Muscle layer of duodenum (tissue), 2 donors: ENCODE measurements at regions not wholly inside any gene's neighbourhood (a gene's known extent, or its start where the extent isn't known, plus 50 kb on each side); places are given as distances from the start of the nearest gene placed in this dataset.

Experiments
- H3K27ac ChIP-seq: one replicate; pipeline ENCODE4 v1.7.0; 2013; ENCODE audit warnings: mild to moderate bottlenecking, low read length
- H3K27me3 ChIP-seq: one replicate; pipeline ENCODE4 v1.7.0; 2013; ENCODE audit warnings: low read depth, mild to moderate bottlenecking, control low read depth, low read length
- H3K36me3 ChIP-seq, 2 donors: one replicate each; pipeline ENCODE4 v1.7.0; 2013; ENCODE audit warnings: low read length in 2 of 2, control low read depth in 1 of 2, mild to moderate bottlenecking in 1 of 2; ENCODE audit not compliant: insufficient read depth in 2 of 2, control insufficient read depth in 1 of 2
- H3K4me1 ChIP-seq, 2 donors: one replicate each; pipeline ENCODE4 v1.7.0; 2013; ENCODE audit warnings: low read length in 2 of 2, mild to moderate bottlenecking in 2 of 2, control low read depth in 1 of 2, moderate library complexity in 1 of 2; ENCODE audit not compliant: insufficient read depth in 2 of 2, control insufficient read depth in 1 of 2
- H3K4me3 ChIP-seq, 2 donors: one replicate each; pipeline ENCODE4 v1.7.0; 2013; ENCODE audit warnings: low read length in 2 of 2, low read depth in 1 of 2, mild to moderate bottlenecking in 1 of 2
- H3K9me3 ChIP-seq, 2 donors: one replicate each; pipeline ENCODE4 v1.7.0; 2013; ENCODE audit warnings: low read length in 2 of 2, control low read depth in 1 of 2, mild to moderate bottlenecking in 1 of 2; ENCODE audit not compliant: control insufficient read depth in 1 of 2
- donor health status: healthy.

DNA sequence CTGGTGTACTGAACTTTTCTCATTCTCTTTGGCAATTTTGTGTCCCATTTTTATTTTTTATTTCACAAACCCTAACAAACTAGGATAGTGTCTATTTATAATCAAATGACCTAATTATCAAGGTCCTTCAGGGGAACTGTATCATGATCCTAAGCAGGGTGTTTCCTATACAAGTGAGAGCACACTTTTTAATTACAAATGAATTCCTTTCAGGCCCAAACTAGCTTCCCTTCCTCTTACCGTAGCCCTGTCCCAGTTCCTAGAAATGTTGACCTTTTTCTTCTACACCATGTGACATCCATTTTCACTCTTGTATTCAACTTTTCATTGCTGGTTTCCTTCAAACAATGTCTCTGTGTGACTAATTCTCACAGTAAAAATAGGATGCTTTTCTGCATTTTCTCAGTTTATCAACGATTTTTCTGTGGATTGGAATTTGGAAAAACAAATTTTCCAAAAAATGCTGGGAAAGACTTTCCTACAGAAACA is 411.4 kb downstream of the CCDC91 start:
- H3K36me3 ChIP-seq = no peaks in the 10 kb centered on the region
- H3K9me3 ChIP-seq = no peaks in the 10 kb centered on the region
- H3K27me3 ChIP-seq = no peaks in the 10 kb centered on the region
- H3K27ac ChIP-seq = no peak overlapping the region
- no peak overlapping the region for H3K4me3 ChIP-seq
- H3K4me1 ChIP-seq = no peaks in the 10 kb centered on the region

DNA sequence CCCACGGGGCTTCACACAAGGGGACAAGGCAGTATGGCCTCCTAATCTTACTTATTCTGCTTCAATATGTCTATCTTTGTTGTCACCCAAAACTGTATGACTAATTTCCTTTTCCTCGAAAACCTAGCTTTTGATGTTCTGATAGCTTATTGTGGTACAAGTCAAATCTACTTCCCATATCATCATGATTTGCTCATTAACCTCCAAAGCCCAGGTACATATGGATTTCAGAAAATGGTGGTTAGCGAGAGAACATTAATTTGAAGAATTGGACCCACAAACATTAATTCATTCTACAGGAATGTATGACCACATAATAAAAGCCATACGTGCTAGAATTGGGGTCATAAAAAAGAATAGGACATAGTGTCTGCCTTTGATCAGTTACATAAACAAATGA is 412.5 kb downstream of the CCDC91 start:
- no peaks in the 10 kb centered on the region for H3K4me1 ChIP-seq
- H3K9me3 ChIP-seq = peaks cover 0 to 11% of the 10 kb centered on the region in 2 donors
- H3K27me3 ChIP-seq = no peaks in the 10 kb centered on the region
- no peak overlapping the region for H3K4me3 ChIP-seq
- H3K27ac ChIP-seq = no peak overlapping the region
- H3K36me3 ChIP-seq = no peaks in the 10 kb centered on the region

DNA sequence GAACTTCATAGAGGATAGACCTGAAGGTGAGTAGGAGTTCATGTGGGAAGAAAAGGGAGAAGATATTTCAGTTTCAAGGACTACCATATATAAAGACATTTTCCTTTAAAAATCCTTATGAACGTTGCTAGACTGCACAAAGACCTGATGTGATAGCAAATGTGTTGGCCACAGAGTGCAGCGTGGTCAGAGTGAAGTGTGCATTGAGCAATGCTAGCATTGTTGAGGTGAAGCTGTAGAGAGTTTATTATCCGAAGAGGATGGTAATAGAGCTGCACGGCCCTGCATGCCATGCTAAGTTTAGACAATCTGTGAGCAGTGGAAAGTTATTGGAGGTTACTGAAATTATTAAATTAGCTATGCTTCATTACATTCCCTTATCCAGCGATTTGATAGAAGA is 413.0 kb downstream of the CCDC91 start:
- no peak overlapping the region for H3K27ac ChIP-seq
- H3K36me3 ChIP-seq = no peaks in the 10 kb centered on the region
- H3K27me3 ChIP-seq = no peaks in the 10 kb centered on the region
- H3K4me3 ChIP-seq = no peak overlapping the region
- peaks cover 0 to 13% of the 10 kb centered on the region in 2 donors for H3K9me3 ChIP-seq
- no peaks in the 10 kb centered on the region for H3K4me1 ChIP-seq

DNA sequence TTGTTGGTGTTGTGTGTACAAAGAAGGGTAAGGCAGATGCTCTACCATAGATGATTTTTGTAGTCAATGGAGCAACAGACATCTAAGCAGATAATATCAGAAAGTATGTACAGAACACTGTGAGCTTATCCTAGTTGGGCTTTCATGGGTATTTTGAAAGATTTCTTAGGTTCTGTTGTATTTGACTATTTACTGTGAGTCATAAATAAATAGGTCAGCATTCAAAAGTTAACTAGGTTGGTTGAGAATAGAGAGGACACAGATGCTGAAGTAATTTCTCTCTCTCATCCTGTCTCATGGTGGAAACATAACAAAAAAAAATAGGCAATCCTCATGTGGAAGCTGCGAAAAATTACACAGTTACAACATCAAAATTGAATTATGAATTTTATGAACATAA is 413.5 kb downstream of the CCDC91 start:
- Histone ChIP-seq H3K36me3 (no peaks in the 10 kb centered on the region), H3K27ac (no peak overlapping the region), H3K4me3 (no peak overlapping the region), H3K27me3 (no peaks in the 10 kb centered on the region), H3K9me3 (peaks cover 0 to 13% of the 10 kb centered on the region in 2 donors), H3K4me1 (no peaks in the 10 kb centered on the region)

DNA sequence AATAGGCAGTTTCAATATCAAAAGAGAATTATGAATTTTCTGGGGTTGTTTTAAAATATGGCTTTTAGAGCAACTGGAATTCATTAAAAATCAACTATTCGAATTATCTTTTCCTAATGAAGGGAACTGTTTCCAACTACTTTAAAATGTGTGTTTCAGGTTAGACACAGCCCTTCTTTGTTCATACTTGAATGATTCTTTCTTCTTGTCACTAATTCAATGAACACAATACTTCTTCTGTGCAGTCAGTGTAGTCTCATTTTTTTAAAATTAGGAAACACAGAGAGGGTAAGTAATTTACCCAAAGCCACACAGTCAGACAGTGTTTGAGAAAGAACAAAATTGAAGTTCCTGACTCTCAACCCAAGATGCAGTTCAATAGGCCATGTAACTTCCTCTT is 414.0 kb downstream of the CCDC91 start:
- no peaks in the 10 kb centered on the region for H3K27me3 ChIP-seq
- H3K27ac ChIP-seq = no peak overlapping the region
- peaks cover 0 to 13% of the 10 kb centered on the region in 2 donors for H3K9me3 ChIP-seq
- H3K36me3 ChIP-seq = no peaks in the 10 kb centered on the region
- no peaks in the 10 kb centered on the region for H3K4me1 ChIP-seq
- H3K4me3 ChIP-seq = no peak overlapping the region

DNA sequence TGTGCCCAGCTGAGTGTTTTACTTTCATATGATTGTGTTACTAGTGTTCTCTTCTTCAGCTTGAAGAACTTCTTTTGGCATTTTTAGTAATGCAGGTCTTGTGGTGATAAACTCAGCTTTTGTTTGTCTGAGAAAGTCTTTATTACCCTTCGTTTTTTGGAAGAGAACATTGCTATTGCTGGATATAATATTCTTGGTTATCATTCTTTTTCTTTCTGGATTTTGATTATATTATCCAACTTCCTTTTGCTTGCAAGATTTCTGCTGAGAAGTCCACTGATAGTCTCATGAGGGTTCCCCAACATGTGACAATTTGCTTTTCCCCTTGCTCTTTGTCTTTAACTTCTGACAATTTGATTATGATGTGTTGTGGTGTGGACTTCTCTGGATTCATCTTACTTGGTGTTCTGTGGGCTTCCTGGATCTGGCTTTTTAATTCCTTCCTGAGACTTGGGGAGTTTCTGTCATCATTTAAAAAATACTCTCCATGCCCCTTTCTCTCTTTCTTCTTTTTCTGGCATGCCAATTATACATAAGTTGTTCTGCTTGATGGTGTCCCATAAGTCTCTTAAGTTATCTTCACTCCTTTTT is 416.8 kb downstream of the CCDC91 start:
- Histone ChIP-seq H3K27ac (no peak overlapping the region), H3K9me3 (peaks cover 0 to 13% of the 10 kb centered on the region in 2 donors), H3K36me3 (no peaks in the 10 kb centered on the region), H3K4me3 (no peak overlapping the region), H3K4me1 (no peaks in the 10 kb centered on the region), H3K27me3 (no peaks in the 10 kb centered on the region)

DNA sequence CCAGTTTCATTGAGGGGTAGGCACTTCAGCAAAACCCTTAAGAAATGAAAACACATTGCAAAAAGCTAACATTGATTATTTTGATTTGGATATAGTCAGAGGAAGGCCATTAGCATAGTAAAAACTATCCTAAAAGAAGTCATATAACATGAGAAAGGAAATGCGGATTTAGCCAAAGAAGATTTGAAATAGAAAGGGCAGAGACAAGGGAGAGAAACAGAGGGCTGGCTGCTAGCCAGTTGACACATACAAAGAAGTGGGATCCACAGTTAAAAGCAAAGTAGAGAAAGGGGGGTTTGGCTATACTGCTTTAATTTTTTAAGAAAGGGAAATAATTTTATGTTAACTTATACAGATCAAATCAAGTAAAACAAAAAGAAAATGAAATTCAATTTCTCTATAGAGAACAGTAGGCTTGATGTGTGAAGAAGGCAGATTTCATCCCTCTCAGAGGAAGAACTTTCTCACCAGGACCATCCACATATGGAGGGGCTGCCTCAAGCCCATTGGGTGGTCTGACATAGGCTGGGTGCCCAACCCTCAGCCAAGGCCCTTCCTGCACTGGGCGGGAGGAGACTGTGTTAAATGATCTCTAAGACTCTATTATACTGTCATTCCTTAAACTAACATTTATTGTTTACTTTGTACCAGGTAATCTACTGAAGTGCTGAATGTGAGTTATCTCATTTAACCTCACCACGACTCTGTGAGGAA is 420.3 kb downstream of the CCDC91 start:
- Histone ChIP-seq H3K4me1 (no peaks in the 10 kb centered on the region), H3K36me3 (no peaks in the 10 kb centered on the region), H3K9me3 (peaks cover 0 to 13% of the 10 kb centered on the region in 2 donors), H3K27ac (no peak overlapping the region), H3K4me3 (no peak overlapping the region), H3K27me3 (no peaks in the 10 kb centered on the region)

DNA sequence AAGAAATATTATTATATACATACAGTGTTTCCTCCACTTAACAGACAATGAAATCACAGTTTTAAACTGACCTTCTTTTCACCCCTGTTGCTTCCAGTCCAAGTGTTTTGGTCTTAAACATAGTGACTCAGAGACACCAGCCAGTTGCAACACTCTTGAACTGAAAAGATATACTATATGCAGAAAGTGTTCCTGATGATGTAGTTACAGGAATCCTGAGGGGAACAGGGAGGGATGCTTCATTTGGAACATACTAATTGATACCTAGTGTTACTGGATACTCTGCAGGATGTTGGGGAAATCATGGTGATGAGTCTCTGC is 420.8 kb downstream of the CCDC91 start:
- Histone ChIP-seq H3K4me1 (no peaks in the 10 kb centered on the region), H3K27ac (no peak overlapping the region), H3K4me3 (no peak overlapping the region), H3K9me3 (peaks cover 0 to 13% of the 10 kb centered on the region in 2 donors), H3K36me3 (no peaks in the 10 kb centered on the region), H3K27me3 (no peaks in the 10 kb centered on the region)

DNA sequence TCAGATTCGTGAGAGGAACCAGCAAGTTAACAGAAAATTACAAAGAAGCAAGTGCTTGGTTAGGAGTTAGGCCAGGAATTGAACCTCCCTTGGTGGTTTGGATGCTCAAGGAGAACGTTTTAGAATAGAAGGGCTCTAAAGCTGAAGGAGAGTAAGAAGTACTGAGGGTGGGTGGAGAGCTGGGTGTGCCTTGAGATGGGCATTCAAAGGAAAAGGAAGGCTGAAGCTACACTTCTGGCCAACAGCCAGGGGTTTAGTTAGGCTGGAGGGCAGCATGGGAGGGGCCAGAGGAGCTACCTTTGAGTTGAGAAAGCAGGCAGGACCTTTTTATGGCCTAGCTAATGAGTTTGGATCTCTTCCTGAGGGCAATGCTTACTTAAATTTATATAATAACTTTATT is 421.2 kb downstream of the CCDC91 start:
- H3K36me3 ChIP-seq = no peaks in the 10 kb centered on the region
- H3K27me3 ChIP-seq = no peaks in the 10 kb centered on the region
- H3K4me1 ChIP-seq = no peaks in the 10 kb centered on the region
- H3K9me3 ChIP-seq = peaks cover 0 to 13% of the 10 kb centered on the region in 2 donors
- H3K27ac ChIP-seq = no peak overlapping the region
- no peak overlapping the region for H3K4me3 ChIP-seq

DNA sequence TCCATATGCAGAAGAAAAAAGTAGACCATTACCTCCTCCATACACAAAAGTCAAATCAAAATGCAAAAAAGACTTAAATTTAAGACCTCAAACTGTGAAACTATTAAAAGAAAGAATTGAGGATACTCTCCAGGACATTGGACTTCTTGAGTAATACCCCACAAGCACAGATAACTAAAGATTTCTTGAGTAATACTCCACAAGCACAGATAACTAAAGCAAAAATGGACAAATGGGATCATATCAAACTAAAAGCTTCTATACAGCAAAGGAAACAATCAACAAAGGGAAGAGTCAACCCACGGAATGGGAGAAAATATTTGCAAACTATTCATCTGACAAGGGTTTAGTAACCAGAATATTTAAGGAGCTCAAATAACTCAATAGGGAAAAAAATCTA is 427.9 kb downstream of the CCDC91 start:
- H3K4me3 ChIP-seq = no peak overlapping the region
- no peaks in the 10 kb centered on the region for H3K4me1 ChIP-seq
- no peaks in the 10 kb centered on the region for H3K27me3 ChIP-seq
- H3K9me3 ChIP-seq = peaks cover 0 to 1% of the 10 kb centered on the region in 2 donors
- no peak overlapping the region for H3K27ac ChIP-seq
- H3K36me3 ChIP-seq = no peaks in the 10 kb centered on the region

DNA sequence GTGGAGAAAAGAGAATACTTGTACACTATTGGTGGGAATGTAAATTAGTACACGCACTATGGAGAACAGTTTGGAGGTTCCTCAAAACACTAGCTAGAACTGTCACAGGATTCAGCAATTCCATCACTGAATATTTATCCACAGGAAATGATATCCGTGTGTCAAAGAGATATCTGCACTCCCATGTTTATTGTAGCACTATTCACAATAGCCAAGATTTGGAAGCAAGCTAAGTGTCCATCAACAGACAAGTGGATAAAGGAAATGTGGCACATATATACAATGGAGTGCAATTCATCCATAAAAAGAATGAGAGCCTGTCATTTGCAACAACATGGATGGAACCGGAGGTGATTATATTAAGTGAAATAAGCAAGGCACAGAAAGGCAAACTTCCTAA is 428.5 kb downstream of the CCDC91 start:
- no peak overlapping the region for H3K4me3 ChIP-seq
- no peak overlapping the region for H3K27ac ChIP-seq

DNA sequence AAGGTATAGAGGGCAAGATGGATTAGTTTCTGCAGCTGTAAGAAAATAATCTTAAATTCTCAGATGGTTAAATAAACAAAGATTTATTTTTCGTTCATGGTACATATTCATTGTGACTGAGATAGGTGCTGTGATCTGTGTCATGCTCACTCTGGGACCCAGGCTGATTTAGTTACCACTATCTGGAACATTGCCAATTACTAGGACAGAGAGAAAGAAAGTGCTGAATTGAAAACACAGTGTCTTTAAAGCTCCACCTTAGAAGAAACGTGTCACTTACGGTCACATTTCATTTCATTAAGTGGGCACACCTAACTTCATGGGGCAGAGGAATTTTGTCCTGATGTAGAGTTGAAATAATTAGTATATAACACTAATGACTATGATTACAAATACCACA is 430.0 kb downstream of the CCDC91 start:
- no peaks in the 10 kb centered on the region for H3K36me3 ChIP-seq

More for the DNA sequence above, 428.5 kb downstream of the CCDC91 start:
- Histone ChIP-seq H3K36me3 (no peaks in the 10 kb centered on the region), H3K27me3 (no peaks in the 10 kb centered on the region), H3K9me3 (peaks cover 0 to 3% of the 10 kb centered on the region in 2 donors), H3K4me1 (no peaks in the 10 kb centered on the region)

More for the DNA sequence above, 430.0 kb downstream of the CCDC91 start:
- Histone ChIP-seq H3K27me3 (no peaks in the 10 kb centered on the region), H3K27ac (no peak overlapping the region), H3K9me3 (peaks cover 0 to 3% of the 10 kb centered on the region in 2 donors), H3K4me3 (no peak overlapping the region), H3K4me1 (no peaks in the 10 kb centered on the region)
